ENCODE measurements at regions not wholly inside any gene's neighbourhood (a gene's known extent, or its start where the extent isn't known, plus 50 kb on each side); places are given as distances from the start of the nearest gene placed in this dataset.

DNA sequence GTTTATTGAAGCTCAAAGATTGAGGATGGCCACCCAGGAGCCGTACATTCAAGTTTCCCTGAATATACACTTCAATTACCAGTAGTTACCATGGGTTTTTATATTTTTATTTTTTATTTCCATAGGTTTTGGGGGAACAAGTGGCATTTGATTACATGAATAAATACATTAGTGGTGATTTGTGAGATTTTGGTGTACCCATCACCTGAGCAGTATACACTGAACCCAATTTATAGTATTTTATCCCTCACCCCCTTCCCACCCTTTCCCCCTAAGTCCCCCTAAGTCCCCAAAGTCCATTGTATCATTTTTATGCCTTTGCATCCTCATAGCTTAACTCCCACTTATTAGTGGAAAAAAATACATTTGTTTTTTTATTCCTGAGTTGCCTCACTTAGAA lies 791.4 kb downstream of the BRINP3 start:
- TF ChIP-seq, protein P1, sequence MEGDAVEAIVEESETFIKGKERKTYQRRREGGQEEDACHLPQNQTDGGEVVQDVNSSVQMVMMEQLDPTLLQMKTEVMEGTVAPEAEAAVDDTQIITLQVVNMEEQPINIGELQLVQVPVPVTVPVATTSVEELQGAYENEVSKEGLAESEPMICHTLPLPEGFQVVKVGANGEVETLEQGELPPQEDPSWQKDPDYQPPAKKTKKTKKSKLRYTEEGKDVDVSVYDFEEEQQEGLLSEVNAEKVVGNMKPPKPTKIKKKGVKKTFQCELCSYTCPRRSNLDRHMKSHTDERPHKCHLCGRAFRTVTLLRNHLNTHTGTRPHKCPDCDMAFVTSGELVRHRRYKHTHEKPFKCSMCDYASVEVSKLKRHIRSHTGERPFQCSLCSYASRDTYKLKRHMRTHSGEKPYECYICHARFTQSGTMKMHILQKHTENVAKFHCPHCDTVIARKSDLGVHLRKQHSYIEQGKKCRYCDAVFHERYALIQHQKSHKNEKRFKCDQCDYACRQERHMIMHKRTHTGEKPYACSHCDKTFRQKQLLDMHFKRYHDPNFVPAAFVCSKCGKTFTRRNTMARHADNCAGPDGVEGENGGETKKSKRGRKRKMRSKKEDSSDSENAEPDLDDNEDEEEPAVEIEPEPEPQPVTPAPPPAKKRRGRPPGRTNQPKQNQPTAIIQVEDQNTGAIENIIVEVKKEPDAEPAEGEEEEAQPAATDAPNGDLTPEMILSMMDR (IDR thresholded peaks at IDR 0.05), result no peak
- no peak for TF ChIP-seq POLR2A (IDR thresholded peaks at IDR 0.05)

Measured in esophagus squamous epithelium (tissue), 4 donors.